ENCODE measurements at regions not wholly inside any gene's neighbourhood (a gene's known extent, or its start where the extent isn't known, plus 50 kb on each side); places are given as distances from the start of the nearest gene placed in this dataset.

GRCh38 chr13:90447734-90448101, 899.8 kb upstream of the MIR17HG start:
- no peak for FAIRE-seq
- H3K36me3 ChIP-seq: no peaks in the 10 kb centered on the region

GRCh38 chr13:90448466-90449037, 898.9 kb upstream of the MIR17HG start:
- no peak for DNase-seq
- no peak for FAIRE-seq
- no peak overlapping the region for H3K27ac ChIP-seq
- intact Hi-C loops (cut with DNase I): no loop called here
- no peaks in the 10 kb centered on the region for H3K36me3 ChIP-seq
- no peak for ATAC-seq
- H3K9me3 ChIP-seq: no peaks in the 10 kb centered on the region
- no peak overlapping the region for H3K4me3 ChIP-seq
- no peaks in the 10 kb centered on the region for H3K27me3 ChIP-seq
- 89 to 92% methylated on average over 2 of the region's 2 CpGs for WGBS, 2 donors
- H3K4me1 ChIP-seq: no peaks in the 10 kb centered on the region
- no peak for TF ChIP-seq CTCF (IDR thresholded peaks at IDR 0.05)

More at GRCh38 chr13:90447734-90448101, 899.8 kb upstream of the MIR17HG start:
- DNase-seq: no peak
- no peaks in the 10 kb centered on the region for H3K27me3 ChIP-seq
- H3K27ac ChIP-seq: no peak overlapping the region
- no peak for ATAC-seq
- TF ChIP-seq CTCF (IDR thresholded peaks at IDR 0.05): no peak
- H3K4me3 ChIP-seq: no peak overlapping the region
- H3K4me1 ChIP-seq: no peaks in the 10 kb centered on the region
- H3K9me3 ChIP-seq: no peaks in the 10 kb centered on the region
- intact Hi-C loops (cut with DNase I): no loop called here

GRCh38 chr13:90453342-90453741, 894.1 kb upstream of the MIR17HG start:
- Histone ChIP-seq H3K4me1 (no peaks in the 10 kb centered on the region), H3K27me3 (no peaks in the 10 kb centered on the region), H3K4me3 (no peak overlapping the region), H3K9me3 (no peaks in the 10 kb centered on the region), H3K36me3 (no peaks in the 10 kb centered on the region), H3K27ac (no peak overlapping the region)
- DNase-seq (no peak), FAIRE-seq (no peak), ATAC-seq (no peak)
- TF ChIP-seq CTCF (IDR thresholded peaks at IDR 0.05): no peak
- 90 to 97% methylated on average over 3 of the region's 3 CpGs for WGBS, 2 donors
- intact Hi-C loops (cut with DNase I): no loop called here

GRCh38 chr13:90454002-90454636, 893.4 kb upstream of the MIR17HG start:
- intact Hi-C loops (cut with DNase I): no loop called here
- WGBS, 2 donors: 13 to 14% methylated on average over 2 of the region's 2 CpGs
- FAIRE-seq: no peak

More at GRCh38 chr13:90454002-90454636, 893.4 kb upstream of the MIR17HG start:
- TF ChIP-seq CTCF (IDR thresholded peaks at IDR 0.05): no peak
- no peaks in the 10 kb centered on the region for H3K4me1 ChIP-seq
- no peaks in the 10 kb centered on the region for H3K9me3 ChIP-seq
- no peaks in the 10 kb centered on the region for H3K27me3 ChIP-seq
- ATAC-seq (no peak), DNase-seq (no peak)
- no peaks in the 10 kb centered on the region for H3K36me3 ChIP-seq
- no peak overlapping the region for H3K4me3 ChIP-seq
- H3K27ac ChIP-seq: no peak overlapping the region
